ENCODE measurements at regions not wholly inside any gene's neighbourhood (a gene's known extent, or its start where the extent isn't known, plus 50 kb on each side); places are given as distances from the start of the nearest gene placed in this dataset.

DNA sequence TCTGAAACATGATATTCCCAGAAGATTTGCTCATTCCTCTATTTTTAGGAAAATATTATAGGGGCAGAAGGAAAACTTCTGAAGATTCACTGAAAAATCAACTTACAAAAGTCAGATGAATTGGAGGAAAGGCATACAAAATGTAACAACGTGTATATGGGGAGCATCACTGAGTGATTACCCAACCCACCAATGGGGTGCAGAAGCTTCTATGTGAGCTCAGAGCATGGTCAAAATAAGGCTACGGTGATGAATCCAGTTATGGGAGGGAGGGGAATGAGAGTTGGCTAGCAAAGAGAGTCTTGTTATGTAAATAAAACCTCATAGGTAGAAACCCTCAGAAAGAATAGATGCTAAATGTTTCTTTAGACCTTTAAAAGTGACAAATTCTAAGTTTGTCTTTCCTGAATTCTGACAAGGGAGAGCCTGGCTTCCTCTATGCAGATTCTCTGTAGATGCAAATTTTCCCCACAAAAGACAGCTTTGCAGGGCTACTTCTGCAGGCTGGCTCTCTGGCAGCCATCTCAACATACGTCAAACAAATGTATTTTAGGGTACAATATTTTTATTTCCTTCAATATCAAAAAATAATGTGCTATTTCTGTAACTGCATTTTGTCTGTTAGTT lies 171.4 kb upstream of the NDUFV2 start:
- TF ChIP-seq POLR2A (IDR thresholded peaks at IDR 0.05; ENCODE audit: low read depth, low read length) = no peak
- TF ChIP-seq SPI1 (IDR thresholded peaks at IDR 0.05; ENCODE audit: low read depth, low read length) = no peak
- TF ChIP-seq TAF1 (IDR thresholded peaks at IDR 0.05; ENCODE audit: low read depth, low read length) = no peak
- TF ChIP-seq POLR2AphosphoS5 (IDR thresholded peaks at IDR 0.05; ENCODE audit: low read depth, low read length) = no peak
- no peak for TF ChIP-seq POU2F2 (IDR thresholded peaks at IDR 0.05; ENCODE audit: low read depth, low read length)
